PC-3 (cell line): ENCODE measurements at regions not wholly inside any gene's neighbourhood (a gene's known extent, or its start where the extent isn't known, plus 50 kb on each side); places are given as distances from the start of the nearest gene placed in this dataset.

Source experiments
- ATAC-seq: fragments of 200-7000 bp; cut with Tn5 transposase; 2 replicates; pipeline ENCODE4 v1.9.1; 2020; ENCODE audit warnings: mild to moderate bottlenecking, moderate library complexity
- BruUV-seq: library from RNA; stranded (reverse); fragments of 400-500 nt; replicated peaks from 2 replicates; lab custom pipeline; 2021; lab: Mats Ljungman, UMichigan
- CTCF ChIA-PET: fragments of 300-600 bp; sonication (Branson Sonifier 250); formaldehyde crosslinking; loops from one replicate; lab custom pipeline; 2022; ENCODE audit warnings: antibody characterized with exemption; lab: Charles Lee
- POLR2A ChIA-PET: fragments of 300-600 bp; sonication (Branson Sonifier 250); formaldehyde crosslinking; loops from one replicate; lab custom pipeline; 2022; ENCODE audit warnings: antibody characterized with exemption; ENCODE audit not compliant: unreplicated experiment; lab: Charles Lee
- DNase-seq: peaks from one replicate; pipeline ENCODE4 v3.0.0-alpha.2; 2015
- H2AFZ ChIP-seq: fragments of 300-600 bp; sonication (generic); 2 replicates; pipeline ENCODE4 v1.6.0; 2016; ENCODE audit warnings: antibody characterized with exemption, low read length
- H3F3A ChIP-seq: fragments of 300-600 bp; sonication (generic); one replicate; pipeline ENCODE4 v1.6.0; 2017; ENCODE audit warnings: antibody characterized with exemption, low read length, control low read depth, mild to moderate bottlenecking; ENCODE audit not compliant: unreplicated experiment
- H3K27ac ChIP-seq: fragments of 300-600 bp; sonication (generic); 2 replicates; pipeline ENCODE4 v1.5.1; 2016; ENCODE audit warnings: mild to moderate bottlenecking, low read length
- H3K27me3 ChIP-seq: fragments of 300-600 bp; sonication (generic); 2 replicates; pipeline ENCODE4 v1.6.1; 2016; ENCODE audit warnings: low read length, mixed read lengths
- H3K36me3 ChIP-seq: fragments of 300-600 bp; sonication (generic); 2 replicates; pipeline ENCODE4 v1.6.1; 2016; ENCODE audit warnings: low read depth, mixed run types, low read length, mixed read lengths
- H3K4me1 ChIP-seq: fragments of 300-600 bp; sonication (generic); 2 replicates; pipeline ENCODE4 v1.5.1; 2016; ENCODE audit warnings: low read length; ENCODE audit not compliant: insufficient read depth
- H3K4me2 ChIP-seq: fragments of 300-600 bp; sonication (generic); 2 replicates; pipeline ENCODE4 v1.6.0; 2016; ENCODE audit warnings: low read length
- H3K4me3 ChIP-seq: fragments of 300-600 bp; sonication (generic); 2 replicates; pipeline ENCODE4 v1.5.1; 2016; ENCODE audit warnings: mild to moderate bottlenecking, low read length, mixed read lengths
- H3K79me2 ChIP-seq: fragments of 300-600 bp; sonication (generic); 2 replicates; pipeline ENCODE4 v1.6.1; 2017; ENCODE audit warnings: low read length, mixed read lengths
- H3K9ac ChIP-seq: fragments of 300-600 bp; sonication (generic); 2 replicates; pipeline ENCODE4 v1.6.0; 2016; ENCODE audit warnings: mild to moderate bottlenecking, low read length
- H3K9me2 ChIP-seq: fragments of 300-600 bp; sonication (generic); replicated peaks from 2 replicates; pipeline ENCODE4 v1.6.1; 2016; ENCODE audit warnings: mixed run types, low read length, mixed read lengths
- H3K9me3 ChIP-seq: fragments of 300-600 bp; sonication (generic); 2 replicates; pipeline ENCODE4 v1.6.1; 2016; ENCODE audit warnings: low read length, mixed read lengths
- H4K20me1 ChIP-seq: fragments of 300-600 bp; sonication (generic); 2 replicates; pipeline ENCODE4 v1.6.1; 2016; ENCODE audit warnings: low read length, mixed read lengths
- CTCF ChIP-seq: fragments of 300-600 bp; sonication (generic); conservative IDR thresholded peaks from 2 replicates; pipeline ENCODE4 v1.5.1; 2017; ENCODE audit warnings: antibody characterized with exemption, low read depth, mild to moderate bottlenecking, low read length
- EZH2 ChIP-seq: fragments of 300-600 bp; sonication (generic); IDR thresholded peaks from one replicate; pipeline ENCODE4 v1.6.1; 2017; ENCODE audit warnings: antibody characterized with exemption, mild to moderate bottlenecking, low read length; ENCODE audit not compliant: unreplicated experiment
- EZH2phosphoT487 ChIP-seq: fragments of 300-600 bp; sonication (generic); IDR thresholded peaks from 2 replicates; pipeline ENCODE4 v1.6.1; 2018; ENCODE audit warnings: mild to moderate bottlenecking, antibody characterized with exemption, low read length, borderline replicate concordance
- intact Hi-C: fragments of 100-400 bp; cut with micrococcal nuclease; formaldehyde crosslinking; loops from 2 replicates; pipeline ENCODE4 v1.9.0; 2023

- ChIA-PET POLR2A (interaction anchor here (0.5 to 1.9 kb wide), 9 partner anchors 37 to 556 kb away, joined by 3 to 25 read pairs (median 6); no protein-coding TSS in a partner anchor), CTCF (interaction anchor here (0.5 to 1.3 kb wide), 7 partner anchors 44 to 100 kb away, joined by 3 to 12 read pairs (median 3); no protein-coding TSS in a partner anchor)
- Histone ChIP-seq H3K27me3 (no peaks in the 10 kb centered on the region), H3F3A (peaks cover 12% of the 10 kb centered on the region), H4K20me1 (no peaks in the 10 kb centered on the region), H3K4me2 (peak overlapping the region; percentile 87), H3K27ac (peak overlapping the region; percentile 98), H3K9me2 (no peaks in the 10 kb centered on the region), H3K9me3 (no peaks in the 10 kb centered on the region), H3K79me2 (peaks cover 12% of the 10 kb centered on the region; the same call in 1 of the 2 replicates), H3K9ac (peak overlapping the region; percentile 92), H3K4me1 (peaks cover 69% of the 10 kb centered on the region), H3K4me3 (peak overlapping the region; percentile 59), H2AFZ (no peak overlapping the region), H3K36me3 (no peaks in the 10 kb centered on the region)
- TF ChIP-seq CTCF, result no peak
- TF ChIP-seq EZH2, result no peak
- no peak for TF ChIP-seq EZH2phosphoT487
- ATAC-seq (peak; percentile 75), DNase-seq (peak; percentile 99)
- no TSS peak for BruUV-seq
- intact Hi-C loops, result loop anchor here (1.0 to 10.0 kb wide), 7 partner anchors 37 to 174 kb away; partner anchors contain the start of gene TMPRSS2
These were observed 87.9 kb downstream of the RIPK4 start for GRCh38 chr21:41678924-41679318.

GRCh38 chr21:41678016-41678923, 88.6 kb downstream of the RIPK4 start:
- H3K9me2 ChIP-seq, result no peaks in the 10 kb centered on the region
- DNase-seq (peak; percentile 99), ATAC-seq (peak; percentile 72)
- peak overlapping the region; percentile 26 for H2AFZ ChIP-seq
- H3K79me2 ChIP-seq, result peaks cover 12% of the 10 kb centered on the region; the same call in 1 of the 2 replicates
- no peak for TF ChIP-seq CTCF
- no peak for TF ChIP-seq EZH2
- H3K9me3 ChIP-seq, result no peaks in the 10 kb centered on the region
- peak overlapping the region; percentile 87 for H3K4me2 ChIP-seq
- peaks cover 12% of the 10 kb centered on the region for H3F3A ChIP-seq
- intact Hi-C loops, result loop anchor here (1.0 to 10.0 kb wide), 6 partner anchors 36 to 173 kb away; partner anchors contain the start of gene TMPRSS2
- peak overlapping the region; percentile 59 for H3K4me3 ChIP-seq
- peaks cover 62% of the 10 kb centered on the region for H3K4me1 ChIP-seq
- TSS peak; percentile 91 for BruUV-seq
- peak overlapping the region; percentile 92 for H3K9ac ChIP-seq
- no peaks in the 10 kb centered on the region for H3K36me3 ChIP-seq
- H4K20me1 ChIP-seq, result no peaks in the 10 kb centered on the region
- H3K27me3 ChIP-seq, result no peaks in the 10 kb centered on the region
- POLR2A ChIA-PET, result interaction anchor here (0.5 to 1.9 kb wide), 14 partner anchors 36 to 556 kb away, joined by 3 to 25 read pairs (median 4); no protein-coding TSS in a partner anchor
- peak overlapping the region; percentile 98 for H3K27ac ChIP-seq
- CTCF ChIA-PET, result interaction anchor here (0.5 to 1.3 kb wide), 10 partner anchors 32 to 100 kb away, joined by 3 to 12 read pairs (median 3); no protein-coding TSS in a partner anchor
